ENCODE measurements at regions not wholly inside any gene's neighbourhood (a gene's known extent, or its start where the extent isn't known, plus 50 kb on each side); places are given as distances from the start of the nearest gene placed in this dataset.

- H2AK5ac ChIP-seq (ENCODE audit: insufficient read length, low read length) = no peak overlapping the region
- H3K27ac ChIP-seq (ENCODE audit: insufficient read length, low read depth, low read length) = no peak overlapping the region
- no peaks in the 10 kb centered on the region for H4K20me1 ChIP-seq (ENCODE audit: control insufficient read depth, insufficient read depth, insufficient read length)
- WGBS (ENCODE audit: extremely low coverage, insufficient read length, low lambda C conversion rate) = no CpG with 5 or more reads among the region's 1 CpG
- H3K18ac ChIP-seq (ENCODE audit: insufficient read length, low read depth, low read length) = no peak overlapping the region
- no peak overlapping the region for H4K91ac ChIP-seq (ENCODE audit: insufficient read length, low read depth, low read length)
- peaks cover 24 to 31% of the 10 kb centered on the region in 2 experiments for H3K9me3 Mint-ChIP-seq
- H3K4me2 ChIP-seq (ENCODE audit: insufficient read depth, insufficient read length, low read length) = no peak overlapping the region
- H3K27me3 Mint-ChIP-seq (ENCODE audit: low read depth) = peaks cover 3% of the 10 kb centered on the region; the same call in 1 of the 2 replicates
- no peaks in the 10 kb centered on the region for H3K27me3 ChIP-seq (ENCODE audit: insufficient read depth, low read length)
- H3K36me3 Mint-ChIP-seq (ENCODE audit: insufficient read depth in 1 of 3, low read depth in 3 of 3) = peaks cover 13 to 30% (median 23%) of the 10 kb centered on the region in 3 experiments
- H3K79me2 ChIP-seq (ENCODE audit: insufficient read depth, low read length) = no peaks in the 10 kb centered on the region
- peaks cover 12% of the 10 kb centered on the region for H3K9me3 ChIP-seq (ENCODE audit: control insufficient read depth, low read depth, low read length)
- no peak overlapping the region for H4K8ac ChIP-seq (replicated peaks; ENCODE audit: insufficient read length, low read depth, low read length)
- no peak overlapping the region for H3K4me3 Mint-ChIP-seq
- no peak overlapping the region for H2BK5ac ChIP-seq (ENCODE audit: insufficient read length, low read length)
- H4K5ac ChIP-seq (ENCODE audit: insufficient read length, low read depth, low read length) = no peak overlapping the region
- H2BK12ac ChIP-seq (ENCODE audit: insufficient read length, low read depth, low read length) = no peak overlapping the region
- no peak overlapping the region for H3K27ac Mint-ChIP-seq
- no peak overlapping the region for H2BK15ac ChIP-seq (ENCODE audit: low read depth, low read length)
- no peak overlapping the region for H3K9ac ChIP-seq (ENCODE audit: extremely low read depth, insufficient read length, low read length)
- H3K4ac ChIP-seq (ENCODE audit: low read depth, low read length) = no peak overlapping the region
- H3K23ac ChIP-seq (ENCODE audit: insufficient read length, low read depth, low read length) = no peak overlapping the region
- no peak overlapping the region for H3T11ph ChIP-seq (ENCODE audit: low read length)
- H3K14ac ChIP-seq (ENCODE audit: insufficient read depth, low read length) = no peak overlapping the region
- H3K4me1 ChIP-seq (ENCODE audit: insufficient read depth, low read length) = no peaks in the 10 kb centered on the region
- no peak overlapping the region for H2AFZ ChIP-seq (ENCODE audit: low read length)
- H3K23me2 ChIP-seq (ENCODE audit: insufficient read length, low read depth, low read length, poor library complexity, severe bottlenecking) = no peaks in the 10 kb centered on the region
- H3K79me1 ChIP-seq (ENCODE audit: insufficient read depth, low read depth, low read length, poor library complexity, severe bottlenecking) = no peaks in the 10 kb centered on the region
- H2BK120ac ChIP-seq (ENCODE audit: low read depth, low read length, poor library complexity, severe bottlenecking) = no peak overlapping the region
- no peak overlapping the region for H2BK20ac ChIP-seq (ENCODE audit: low read depth, low read length, poor library complexity, severe bottlenecking)
- no peak overlapping the region for H3K56ac ChIP-seq (ENCODE audit: insufficient read length, low read depth, low read length)
- DNase-seq = no peak
- TF ChIP-seq, protein P1, sequence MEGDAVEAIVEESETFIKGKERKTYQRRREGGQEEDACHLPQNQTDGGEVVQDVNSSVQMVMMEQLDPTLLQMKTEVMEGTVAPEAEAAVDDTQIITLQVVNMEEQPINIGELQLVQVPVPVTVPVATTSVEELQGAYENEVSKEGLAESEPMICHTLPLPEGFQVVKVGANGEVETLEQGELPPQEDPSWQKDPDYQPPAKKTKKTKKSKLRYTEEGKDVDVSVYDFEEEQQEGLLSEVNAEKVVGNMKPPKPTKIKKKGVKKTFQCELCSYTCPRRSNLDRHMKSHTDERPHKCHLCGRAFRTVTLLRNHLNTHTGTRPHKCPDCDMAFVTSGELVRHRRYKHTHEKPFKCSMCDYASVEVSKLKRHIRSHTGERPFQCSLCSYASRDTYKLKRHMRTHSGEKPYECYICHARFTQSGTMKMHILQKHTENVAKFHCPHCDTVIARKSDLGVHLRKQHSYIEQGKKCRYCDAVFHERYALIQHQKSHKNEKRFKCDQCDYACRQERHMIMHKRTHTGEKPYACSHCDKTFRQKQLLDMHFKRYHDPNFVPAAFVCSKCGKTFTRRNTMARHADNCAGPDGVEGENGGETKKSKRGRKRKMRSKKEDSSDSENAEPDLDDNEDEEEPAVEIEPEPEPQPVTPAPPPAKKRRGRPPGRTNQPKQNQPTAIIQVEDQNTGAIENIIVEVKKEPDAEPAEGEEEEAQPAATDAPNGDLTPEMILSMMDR (conservative IDR thresholded peaks at IDR 0.05) = no peak
- H3K4me1 Mint-ChIP-seq = no peaks in the 10 kb centered on the region
Observed at GRCh38 chr2:209002054-209002453, 421.8 kb upstream of the MAP2 start.

All from H9 (cell line).